Retinal pigment epithelial cell (primary cell): ENCODE measurements at regions not wholly inside any gene's neighbourhood (a gene's known extent, or its start where the extent isn't known, plus 50 kb on each side); places are given as distances from the start of the nearest gene placed in this dataset.

ENCODE experiments used
- DNase-seq: peaks from one replicate; pipeline ENCODE4 v3.0.0-alpha.2; 2010; ENCODE audit warnings: low read depth
- H3K4me3 ChIP-seq: 2 replicates; pipeline ENCODE4 v1.5.1; 2011; ENCODE audit warnings: mild to moderate bottlenecking, low read length, control low read depth, moderate library complexity
- TF ChIP-seq, protein P1 (sequence below): conservative IDR thresholded peaks from 2 replicates; pipeline ENCODE4 v1.5.1; 2011; ENCODE audit warnings: low read depth, low read length, control low read depth, inconsistent platforms

DNA sequence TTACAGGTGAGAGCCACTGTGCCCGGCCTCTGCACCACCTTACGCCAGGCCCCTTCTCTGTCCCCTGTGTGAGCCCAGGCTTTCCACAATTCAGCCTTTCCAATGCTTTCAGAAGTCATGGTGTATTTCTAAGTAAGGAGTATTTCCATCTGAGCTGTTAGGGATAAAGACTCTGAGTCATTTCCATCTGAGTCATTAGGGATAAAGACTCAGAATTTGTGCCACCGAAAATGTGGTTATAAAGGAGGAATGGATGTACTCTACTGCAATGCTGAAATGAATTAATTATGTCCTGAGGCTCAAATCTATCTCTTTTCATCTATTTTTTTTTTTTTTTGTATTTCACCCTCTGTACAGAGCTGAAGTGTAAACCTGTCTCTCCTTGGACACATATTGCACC is 84.0 kb downstream of the GATA3 start:
- TF ChIP-seq, protein P1, sequence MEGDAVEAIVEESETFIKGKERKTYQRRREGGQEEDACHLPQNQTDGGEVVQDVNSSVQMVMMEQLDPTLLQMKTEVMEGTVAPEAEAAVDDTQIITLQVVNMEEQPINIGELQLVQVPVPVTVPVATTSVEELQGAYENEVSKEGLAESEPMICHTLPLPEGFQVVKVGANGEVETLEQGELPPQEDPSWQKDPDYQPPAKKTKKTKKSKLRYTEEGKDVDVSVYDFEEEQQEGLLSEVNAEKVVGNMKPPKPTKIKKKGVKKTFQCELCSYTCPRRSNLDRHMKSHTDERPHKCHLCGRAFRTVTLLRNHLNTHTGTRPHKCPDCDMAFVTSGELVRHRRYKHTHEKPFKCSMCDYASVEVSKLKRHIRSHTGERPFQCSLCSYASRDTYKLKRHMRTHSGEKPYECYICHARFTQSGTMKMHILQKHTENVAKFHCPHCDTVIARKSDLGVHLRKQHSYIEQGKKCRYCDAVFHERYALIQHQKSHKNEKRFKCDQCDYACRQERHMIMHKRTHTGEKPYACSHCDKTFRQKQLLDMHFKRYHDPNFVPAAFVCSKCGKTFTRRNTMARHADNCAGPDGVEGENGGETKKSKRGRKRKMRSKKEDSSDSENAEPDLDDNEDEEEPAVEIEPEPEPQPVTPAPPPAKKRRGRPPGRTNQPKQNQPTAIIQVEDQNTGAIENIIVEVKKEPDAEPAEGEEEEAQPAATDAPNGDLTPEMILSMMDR = no peak
- no peak overlapping the region for H3K4me3 ChIP-seq
- peak; percentile 54 for DNase-seq

DNA sequence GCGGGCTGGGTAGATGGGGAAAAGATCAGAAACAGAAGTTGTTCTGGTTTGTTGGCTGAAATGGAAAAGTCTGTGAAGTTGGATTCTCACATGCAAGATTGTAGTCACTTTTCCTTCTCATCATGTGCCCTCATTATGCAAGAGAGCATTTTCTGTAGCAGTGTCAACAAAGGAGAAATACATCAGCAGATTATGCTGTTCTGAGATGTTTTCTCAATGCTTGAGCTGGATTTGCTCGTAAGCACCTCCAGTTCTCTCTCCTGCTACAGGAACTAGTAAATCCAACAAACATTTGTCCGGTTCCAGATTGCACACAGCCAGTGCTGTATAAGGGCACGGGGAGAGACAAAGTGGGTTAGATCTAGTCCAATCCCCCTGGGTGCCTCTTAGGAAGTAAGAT is 90.0 kb downstream of the GATA3 start:
- DNase-seq = no peak
- TF ChIP-seq, protein P1 = no peak
- H3K4me3 ChIP-seq = no peak overlapping the region

DNA sequence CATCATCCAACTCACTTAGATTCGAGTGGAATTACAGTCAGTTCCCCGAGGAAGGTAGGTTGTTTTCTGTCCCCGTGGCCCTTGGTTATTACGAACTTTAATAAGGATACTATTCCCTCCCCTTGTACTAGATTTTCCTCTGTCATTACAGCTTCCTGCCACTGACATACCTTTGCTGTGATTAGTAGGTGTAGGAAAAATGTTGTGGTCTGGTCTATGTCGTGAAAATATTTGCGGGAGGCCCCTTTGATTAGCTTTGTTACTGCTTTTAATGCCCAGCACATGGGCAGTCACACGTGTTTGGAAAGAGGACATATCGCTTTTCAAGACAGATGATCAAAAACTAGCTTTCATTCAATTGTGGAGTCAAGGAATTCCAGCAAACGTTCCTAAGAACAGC is 92.2 kb downstream of the GATA3 start:
- TF ChIP-seq, protein P1 = no peak
- no peak overlapping the region for H3K4me3 ChIP-seq
- no peak for DNase-seq

DNA sequence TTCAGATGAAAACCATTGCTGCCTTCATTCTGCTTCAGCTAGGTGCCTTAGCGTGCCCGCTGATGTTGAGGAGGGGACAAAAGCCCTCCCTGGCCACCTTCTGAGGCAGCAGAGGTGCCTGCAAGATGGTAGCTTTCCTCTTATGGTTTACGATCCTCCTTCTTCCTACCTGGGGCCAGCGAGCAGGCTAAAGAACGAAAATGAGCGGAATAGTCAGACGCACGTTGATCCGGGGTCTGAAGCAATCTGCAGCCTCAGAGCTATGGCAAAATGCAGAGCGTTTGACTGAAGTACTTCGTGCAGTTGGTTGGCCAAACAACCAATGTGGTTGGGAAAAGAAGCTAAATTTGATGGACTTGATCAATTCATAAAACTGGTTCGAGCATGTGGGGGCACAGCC is 95.5 kb downstream of the GATA3 start:
- no peak for DNase-seq
- TF ChIP-seq, protein P1 = no peak

DNA sequence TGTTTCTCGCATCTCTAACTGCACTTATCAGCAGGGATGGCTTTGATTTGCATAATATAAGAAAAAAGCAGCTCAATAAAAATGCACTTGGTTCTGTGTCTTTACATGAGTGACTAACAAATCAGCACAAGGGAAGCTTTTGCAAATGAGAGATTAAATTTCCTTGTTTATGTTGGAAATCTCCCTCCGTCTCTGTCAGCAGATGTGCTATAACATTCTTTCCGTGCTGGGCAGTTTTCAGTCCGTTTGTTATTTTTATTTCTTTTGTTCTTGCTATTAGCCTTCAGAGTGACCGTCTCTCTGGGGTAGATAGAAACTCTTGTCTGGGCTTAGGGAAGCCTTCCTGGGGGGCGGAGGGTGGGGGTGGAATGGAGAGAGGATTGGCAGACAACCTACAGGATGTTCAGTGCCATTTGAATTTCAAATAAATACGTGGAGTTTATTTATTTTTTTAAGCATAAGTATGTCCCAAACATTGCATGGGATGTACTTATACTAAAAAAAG is 96.0 kb downstream of the GATA3 start:
- no peak for DNase-seq
- H3K4me3 ChIP-seq = no peak overlapping the region
- TF ChIP-seq, protein P1 = no peak

More for the DNA sequence above, 95.5 kb downstream of the GATA3 start:
- H3K4me3 ChIP-seq = no peak overlapping the region

DNA sequence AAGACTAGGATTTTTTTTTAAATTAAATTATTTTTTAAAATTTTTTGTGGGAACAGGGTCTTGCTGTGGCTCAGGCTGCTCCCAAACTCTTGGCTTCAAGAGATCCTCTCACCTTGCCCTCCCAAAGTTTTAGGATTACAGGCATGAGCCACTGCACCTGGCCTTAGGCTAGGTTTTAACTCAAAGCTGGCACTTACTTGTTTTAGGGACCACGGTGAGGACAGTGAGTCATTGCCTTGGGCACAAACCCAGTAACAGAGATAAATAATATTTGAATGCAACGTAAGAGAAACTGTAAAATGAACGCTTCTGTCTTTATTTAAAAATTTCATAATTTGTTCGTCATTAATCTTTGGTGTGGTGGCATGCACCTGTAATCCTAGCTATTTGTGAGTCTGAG is 96.6 kb downstream of the GATA3 start:
- DNase-seq = no peak
- H3K4me3 ChIP-seq = no peak overlapping the region
- TF ChIP-seq, protein P1 = no peak

DNA sequence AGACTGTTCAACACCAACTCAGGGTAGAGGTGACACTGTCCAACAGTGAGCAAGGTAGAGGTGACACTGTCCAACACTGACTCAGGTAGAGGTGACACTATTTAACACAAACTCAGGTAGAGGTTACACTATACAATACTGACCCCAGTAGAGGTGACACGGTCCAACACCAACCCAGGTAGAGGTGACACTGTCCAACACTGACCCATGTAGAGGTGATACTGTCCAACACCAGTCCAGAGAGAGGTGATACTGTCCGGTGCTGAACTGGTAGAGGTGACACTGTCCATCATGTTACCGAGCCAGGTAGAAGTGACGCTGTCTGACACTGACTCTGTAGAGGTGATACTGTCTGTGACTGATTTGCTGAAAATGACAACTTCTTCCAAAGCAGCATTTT is 102.4 kb downstream of the GATA3 start:
- no peak for DNase-seq
- TF ChIP-seq, protein P1 = no peak
- no peak overlapping the region for H3K4me3 ChIP-seq
